ENCODE measurements at regions not wholly inside any gene's neighbourhood (a gene's known extent, or its start where the extent isn't known, plus 50 kb on each side); places are given as distances from the start of the nearest gene placed in this dataset.

GRCh38 chr1:56095696-56096665 is 483.4 kb downstream of the PLPP3 start:
- TF ChIP-seq CTCF (conservative IDR thresholded peaks at IDR 0.05; ENCODE audit: low read length): no peak
- TF ChIP-seq EZH2phosphoT487 (IDR thresholded peaks at IDR 0.05; ENCODE audit: borderline replicate concordance): no peak

All from Loucy (cell line).